ENCODE measurements at regions not wholly inside any gene's neighbourhood (a gene's known extent, or its start where the extent isn't known, plus 50 kb on each side); places are given as distances from the start of the nearest gene placed in this dataset.

- H3K27me3 ChIP-seq (ENCODE audit: control insufficient read depth in 2 of 2, insufficient read depth in 2 of 2, low read length in 2 of 2), result no peaks in the 10 kb centered on the region
- POLR2A ChIA-PET, result no interaction called here
- TF ChIP-seq RBBP5 (IDR thresholded peaks at IDR 0.05; ENCODE audit: borderline replicate concordance, insufficient read depth, low read length, poor library complexity, severe bottlenecking), result no peak
- TF ChIP-seq, protein P1, sequence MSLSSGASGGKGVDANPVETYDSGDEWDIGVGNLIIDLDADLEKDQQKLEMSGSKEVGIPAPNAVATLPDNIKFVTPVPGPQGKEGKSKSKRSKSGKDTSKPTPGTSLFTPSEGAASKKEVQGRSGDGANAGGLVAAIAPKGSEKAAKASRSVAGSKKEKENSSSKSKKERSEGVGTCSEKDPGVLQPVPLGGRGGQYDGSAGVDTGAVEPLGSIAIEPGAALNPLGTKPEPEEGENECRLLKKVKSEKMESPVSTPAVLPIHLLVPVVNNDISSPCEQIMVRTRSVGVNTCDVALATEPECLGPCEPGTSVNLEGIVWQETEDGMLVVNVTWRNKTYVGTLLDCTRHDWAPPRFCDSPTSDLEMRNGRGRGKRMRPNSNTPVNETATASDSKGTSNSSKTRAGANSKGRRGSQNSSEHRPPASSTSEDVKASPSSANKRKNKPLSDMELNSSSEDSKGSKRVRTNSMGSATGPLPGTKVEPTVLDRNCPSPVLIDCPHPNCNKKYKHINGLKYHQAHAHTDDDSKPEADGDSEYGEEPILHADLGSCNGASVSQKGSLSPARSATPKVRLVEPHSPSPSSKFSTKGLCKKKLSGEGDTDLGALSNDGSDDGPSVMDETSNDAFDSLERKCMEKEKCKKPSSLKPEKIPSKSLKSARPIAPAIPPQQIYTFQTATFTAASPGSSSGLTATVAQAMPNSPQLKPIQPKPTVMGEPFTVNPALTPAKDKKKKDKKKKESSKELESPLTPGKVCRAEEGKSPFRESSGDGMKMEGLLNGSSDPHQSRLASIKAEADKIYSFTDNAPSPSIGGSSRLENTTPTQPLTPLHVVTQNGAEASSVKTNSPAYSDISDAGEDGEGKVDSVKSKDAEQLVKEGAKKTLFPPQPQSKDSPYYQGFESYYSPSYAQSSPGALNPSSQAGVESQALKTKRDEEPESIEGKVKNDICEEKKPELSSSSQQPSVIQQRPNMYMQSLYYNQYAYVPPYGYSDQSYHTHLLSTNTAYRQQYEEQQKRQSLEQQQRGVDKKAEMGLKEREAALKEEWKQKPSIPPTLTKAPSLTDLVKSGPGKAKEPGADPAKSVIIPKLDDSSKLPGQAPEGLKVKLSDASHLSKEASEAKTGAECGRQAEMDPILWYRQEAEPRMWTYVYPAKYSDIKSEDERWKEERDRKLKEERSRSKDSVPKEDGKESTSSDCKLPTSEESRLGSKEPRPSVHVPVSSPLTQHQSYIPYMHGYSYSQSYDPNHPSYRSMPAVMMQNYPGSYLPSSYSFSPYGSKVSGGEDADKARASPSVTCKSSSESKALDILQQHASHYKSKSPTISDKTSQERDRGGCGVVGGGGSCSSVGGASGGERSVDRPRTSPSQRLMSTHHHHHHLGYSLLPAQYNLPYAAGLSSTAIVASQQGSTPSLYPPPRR (CRISPR knock-in tag; IDR thresholded peaks at IDR 0.05; ENCODE audit: borderline replicate concordance), result no peak
- no peak for TF ChIP-seq HDAC3 (IDR thresholded peaks at IDR 0.05; ENCODE audit: borderline replicate concordance, partially characterized antibody)
- no peak for TF ChIP-seq TCF7L2 (IDR thresholded peaks at IDR 0.05; ENCODE audit: low read depth, low read length)
- no peak for TF ChIP-seq ZNF764 (CRISPR knock-in tag; IDR thresholded peaks at IDR 0.05; ENCODE audit: low read depth)
- no peak for TF ChIP-seq CREB3 (tag; conservative IDR thresholded peaks at IDR 0.05; ENCODE audit: low read depth)
- no peak for TF ChIP-seq PKNOX1 (IDR thresholded peaks at IDR 0.05)
- no peak for TF ChIP-seq ZNF408 (CRISPR knock-in tag; IDR thresholded peaks at IDR 0.05; ENCODE audit: low read depth)
- no peak for TF ChIP-seq HES1 (IDR thresholded peaks at IDR 0.05; ENCODE audit: low read depth)
- TF ChIP-seq HLTF (IDR thresholded peaks at IDR 0.05), result no peak
- no peak for TF ChIP-seq NCOA1 (IDR thresholded peaks at IDR 0.05; ENCODE audit: low read depth)
- no peak for TF ChIP-seq TCF7 (IDR thresholded peaks at IDR 0.05; ENCODE audit: borderline replicate concordance)
- TF ChIP-seq GTF2F1 (IDR thresholded peaks at IDR 0.05; ENCODE audit: low read depth, low read length), result no peak
- no peak for TF ChIP-seq SMAD2 (IDR thresholded peaks at IDR 0.05; ENCODE audit: low read depth, low read length)
These were observed 171.7 kb downstream of the NHLRC3 start for GRCh38 chr13:39209731-39210531.

More at GRCh38 chr13:39209731-39210531, 171.7 kb downstream of the NHLRC3 start:
- no peak overlapping the region for H2AFZ ChIP-seq (ENCODE audit: low read depth, low read length)
- H3K4me3 ChIP-seq, result no peak overlapping the region
- BruUV-seq (replicated peaks), result no TSS peak
- no peak overlapping the region for H3K4me2 ChIP-seq (ENCODE audit: insufficient read depth, low read length)
- H3K36me3 ChIP-seq (ENCODE audit: control insufficient read depth, insufficient read depth, low read length), result no peaks in the 10 kb centered on the region
- H3K9ac ChIP-seq (ENCODE audit: insufficient read depth in 1 of 2, low read depth in 2 of 2, low read length in 2 of 2), result no peak overlapping the region
- FAIRE-seq (no peak), ATAC-seq (no peak), DNase-seq (ENCODE audit: extremely low read depth in 1 of 4, low spot score in 3 of 4) (no peak)
- 0% methylated on average over 1 of the region's 1 CpG for WGBS (ENCODE audit: insufficient coverage, low coverage, missing lambda C conversion rate)
- in situ Hi-C loops (cut with MboI), result no loop called here
- no peaks in the 10 kb centered on the region for H3K9me3 ChIP-seq (replicated peaks; ENCODE audit: control insufficient read depth, insufficient read depth, low read depth, low read length)
- H3K9me1 ChIP-seq (ENCODE audit: control insufficient read depth, insufficient read depth, low read length), result no peaks in the 10 kb centered on the region
- no peaks in the 10 kb centered on the region for H4K20me1 ChIP-seq (replicated peaks; ENCODE audit: control insufficient read depth, insufficient read depth, low read length)
- no peaks in the 10 kb centered on the region for H3K79me2 ChIP-seq (ENCODE audit: control insufficient read depth, insufficient read depth, low read length)
- H3K4me1 ChIP-seq (replicated peaks in 1 of 2; ENCODE audit: control insufficient read depth in 2 of 2, insufficient read depth in 2 of 2, low read length in 2 of 2), result no peaks in the 10 kb centered on the region
- CTCF ChIA-PET (ENCODE audit: low intra/inter-chr PET ratio), result no interaction called here
- H3K27ac ChIP-seq (ENCODE audit: extremely low read depth, low read depth, low read length), result no peak overlapping the region
- intact Hi-C loops (cut with micrococcal nuclease), result no loop called here
